Heart right ventricle (tissue), 16 donors: ENCODE measurements at regions not wholly inside any gene's neighbourhood (a gene's known extent, or its start where the extent isn't known, plus 50 kb on each side); places are given as distances from the start of the nearest gene placed in this dataset.

ENCODE experiments used
- ATAC-seq, 8 donors: fragments of 200-7000 bp; cut with Tn5 transposase; one replicate each; pipeline ENCODE4 v1.9.1; 2020; ENCODE audit warnings: mild to moderate bottlenecking in 8 of 8, moderate library complexity in 8 of 8, moderate number of reproducible peaks in 1 of 8
- DNase-seq, 2 donors: peaks; one replicate each; pipeline ENCODE4 v3.0.0-alpha.2; 2020
- H3K27ac ChIP-seq, 10 donors: fragments of 200-600 bp; sonication (generic) in 2 of 10; one replicate each; pipeline versions ENCODE4 v1.5.0 to v1.8.0; 2020 to 2022; ENCODE audit warnings: mild to moderate bottlenecking in 3 of 10
- H3K27me3 ChIP-seq, 7 donors: fragments of 200-600 bp; one replicate each; pipeline ENCODE4 v1.8.0; 2021 to 2022; ENCODE audit warnings: mild to moderate bottlenecking in 2 of 7
- H3K36me3 ChIP-seq, 9 donors: fragments of 200-600 bp; sonication (generic) in 1 of 9; one replicate each; pipeline versions ENCODE4 v1.5.0 to v1.8.0; 2020 to 2022; ENCODE audit warnings: mild to moderate bottlenecking in 2 of 9
- H3K4me1 ChIP-seq, 9 donors: fragments of 200-600 bp; sonication (generic) in 1 of 9; one replicate each; pipeline versions ENCODE4 v1.5.0 to v1.8.0; 2020 to 2022; ENCODE audit warnings: mild to moderate bottlenecking in 4 of 9
- H3K4me3 ChIP-seq, 10 donors: fragments of 200-600 bp; sonication (generic) in 2 of 10; one replicate each; pipeline versions ENCODE4 v1.5.0 to v1.8.0; 2020 to 2022; ENCODE audit warnings: mild to moderate bottlenecking in 7 of 10, moderate library complexity in 2 of 10
- H3K9me3 ChIP-seq, 11 donors: fragments of 200-600 bp in 10 of 11; sonication (generic) in 2 of 11; one replicate each; pipeline versions ENCODE4 v1.5.0 to v1.8.0; 2013 to 2022; ENCODE audit warnings: mild to moderate bottlenecking in 2 of 11, control low read depth in 1 of 11, moderate library complexity in 1 of 11
- CTCF ChIP-seq, 9 donors: fragments of 200-600 bp; sonication (generic) in 2 of 9; IDR thresholded peaks; one replicate each; pipeline versions ENCODE4 v1.5.0 to v1.8.0; 2021 to 2022; ENCODE audit warnings: antibody characterized with exemption in 9 of 9, mild to moderate bottlenecking in 5 of 9, moderate library complexity in 1 of 9
- WGBS, 2 donors: extraction: QIAGEN DNeasy Blood & Tissue Kit; methylation state at CpG; one replicate each; pipeline ENCODE4 v1.1.7; 2013; ENCODE audit warnings: inconsistent platforms in 1 of 2; 5-methylcytosine and 5-hydroxymethylcytosine counted together
- intact Hi-C, 10 donors: fragments of 100-400 bp; cut with DNase I; formaldehyde crosslinking; loops; one replicate each; pipeline versions ENCODE4 v1.11.1 to v1.14.2; 2022
- donor health status: Arrhythmogenic right ventricular cardiomyopathy.
- donor health status: ischemic (EF 13 %, LVEDD 7.1; RV severe dilation, severe dysfunction).
- donor health status: healthy with polysubstance abuse.
- donor health status: DM: no; HTN: yes; CAD: no.
- donor health status: DM: no; HTN: no; CAD: no.
- donor health status: ischemic (EF 25% LVEDD 6.9; RV normal size, moderate dysfunction).
- donor health status: ischemic (EF 25% LVEDD 5.7; RV mildly dilated, moderate dysfunction).
- donor health status: healthy.
- donor health status: DM: yes; HTN: yes; CAD: no.
- donor health status: Ischemic cardiomyopathy.
- donor health status: ischemic (EF 35%, LVEDD 5.7; RV mildly dilated, moderate dysfunction).
- donor health status: nonischemic (EF 11% LVEDD 7.7; RV severe dilation, severe dysfunction).
- donor health status: DM: yes; HTN: yes; CAD: no.
- donor health status: PGD.
- donor health status: ischemic (EF 29% LVEDD 5.4; RV normal size, mild dysfunction).
- donor health status: nonischemic (EF 23%, LVEDD 6.1; RV moderate dilation, normal function).

DNA sequence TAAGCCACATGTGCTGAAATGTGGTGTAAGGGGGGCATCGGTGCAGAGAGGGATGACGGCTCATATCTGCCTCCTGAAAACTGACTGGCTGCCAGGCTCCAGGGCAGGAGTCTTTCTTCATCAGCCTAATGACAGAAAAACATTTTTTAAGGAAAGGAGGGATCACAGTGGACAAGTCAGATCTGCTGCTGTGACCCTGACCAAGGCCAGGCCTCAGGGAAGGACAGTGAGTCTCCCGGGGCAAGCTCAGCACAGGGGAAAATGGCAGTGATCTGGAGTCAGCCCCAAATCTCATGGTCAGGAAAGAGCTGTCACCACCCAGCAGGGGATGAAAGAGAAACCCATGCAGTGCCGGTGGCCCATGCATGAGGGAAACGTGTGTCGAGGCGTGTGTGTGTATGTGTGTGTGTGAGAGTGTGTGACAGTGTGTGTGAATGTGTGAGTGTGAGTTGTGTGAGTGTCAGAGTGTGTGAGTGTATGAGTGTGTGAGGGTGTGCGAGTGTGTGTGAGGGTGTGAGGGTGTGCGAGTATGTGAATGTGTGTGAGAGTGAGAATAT, 134.5 kb downstream of the INHBB start:
- intact Hi-C loops = no loop called here
- WGBS, 2 donors = 41 to 50% methylated on average over 9 of the region's 9 CpGs
- Histone ChIP-seq H3K9me3 (no peaks in the 10 kb centered on the region), H3K27me3 (peaks cover 0 to 10% (median 0%) of the 10 kb centered on the region in 7 donors), H3K27ac (no peak overlapping the region), H3K36me3 (no peaks in the 10 kb centered on the region), H3K4me1 (no peaks in the 10 kb centered on the region), H3K4me3 (no peak overlapping the region)
- no peak for TF ChIP-seq CTCF (IDR thresholded peaks at IDR 0.05)
- ATAC-seq (no peak), DNase-seq (no peak)

- intact Hi-C loops = no loop called here
- Histone ChIP-seq H3K27me3 (peaks cover 0 to 10% (median 0%) of the 10 kb centered on the region in 7 donors), H3K4me3 (no peak overlapping the region), H3K4me1 (no peaks in the 10 kb centered on the region), H3K9me3 (no peaks in the 10 kb centered on the region), H3K36me3 (no peaks in the 10 kb centered on the region), H3K27ac (no peak overlapping the region)
- WGBS, 2 donors = 97 to 98% methylated on average over 5 of the region's 5 CpGs
- DNase-seq (no peak), ATAC-seq (no peak)
- no peak for TF ChIP-seq CTCF (IDR thresholded peaks at IDR 0.05)
These were observed 135.0 kb downstream of the INHBB start for GRCh38 chr2:120480903-120481445.

GRCh38 chr2:120481446-120482194, 135.7 kb downstream of the INHBB start:
- DNase-seq (no peak), ATAC-seq (no peak)
- no peaks in the 10 kb centered on the region for H3K9me3 ChIP-seq
- peaks cover 0 to 13% (median 0%) of the 10 kb centered on the region in 7 donors for H3K27me3 ChIP-seq
- intact Hi-C loops = no loop called here
- H3K27ac ChIP-seq = no peak overlapping the region
- WGBS, 2 donors = 95 to 96% methylated on average over 17 of the region's 17 CpGs
- H3K4me3 ChIP-seq = no peak overlapping the region
- no peaks in the 10 kb centered on the region for H3K36me3 ChIP-seq
- no peak for TF ChIP-seq CTCF (IDR thresholded peaks at IDR 0.05)
- no peaks in the 10 kb centered on the region for H3K4me1 ChIP-seq

DNA sequence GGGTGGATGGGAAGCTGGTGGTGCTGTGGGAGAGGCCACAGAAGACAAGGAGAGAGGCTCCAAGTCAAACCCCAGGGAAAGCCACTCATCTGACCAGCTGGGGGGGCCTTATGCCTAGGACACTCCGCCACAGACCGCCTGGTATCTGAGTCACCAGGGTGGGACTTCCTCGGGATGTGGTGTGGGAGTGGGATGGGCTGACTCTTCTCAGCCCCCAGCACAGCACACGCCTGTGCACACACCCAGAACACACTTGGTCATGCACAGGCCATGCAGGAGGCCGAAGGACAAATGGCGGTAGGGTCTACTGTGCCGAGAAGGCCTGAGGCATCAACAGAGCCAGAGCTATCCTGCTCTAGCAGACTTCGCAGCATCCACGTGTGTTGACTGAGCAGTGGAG, 136.4 kb downstream of the INHBB start:
- H3K36me3 ChIP-seq = no peaks in the 10 kb centered on the region
- TF ChIP-seq CTCF (IDR thresholded peaks at IDR 0.05) = no peak
- DNase-seq (no peak), ATAC-seq (no peak)
- no peak overlapping the region for H3K4me3 ChIP-seq
- no peak overlapping the region for H3K27ac ChIP-seq
- 97 to 98% methylated on average over 9 of the region's 9 CpGs for WGBS, 2 donors
- H3K4me1 ChIP-seq = no peaks in the 10 kb centered on the region
- H3K9me3 ChIP-seq = no peaks in the 10 kb centered on the region
- intact Hi-C loops = no loop called here
- H3K27me3 ChIP-seq = peaks cover 0 to 18% (median 0%) of the 10 kb centered on the region in 7 donors
